GM19238 (cell line): ENCODE measurements at regions not wholly inside any gene's neighbourhood (a gene's known extent, or its start where the extent isn't known, plus 50 kb on each side); places are given as distances from the start of the nearest gene placed in this dataset.

Experiments used
- DNase-seq: peaks from one replicate; pipeline ENCODE4 v3.0.0; 2011; ENCODE audit warnings: low spot score; ENCODE audit not compliant: insufficient read length

DNA sequence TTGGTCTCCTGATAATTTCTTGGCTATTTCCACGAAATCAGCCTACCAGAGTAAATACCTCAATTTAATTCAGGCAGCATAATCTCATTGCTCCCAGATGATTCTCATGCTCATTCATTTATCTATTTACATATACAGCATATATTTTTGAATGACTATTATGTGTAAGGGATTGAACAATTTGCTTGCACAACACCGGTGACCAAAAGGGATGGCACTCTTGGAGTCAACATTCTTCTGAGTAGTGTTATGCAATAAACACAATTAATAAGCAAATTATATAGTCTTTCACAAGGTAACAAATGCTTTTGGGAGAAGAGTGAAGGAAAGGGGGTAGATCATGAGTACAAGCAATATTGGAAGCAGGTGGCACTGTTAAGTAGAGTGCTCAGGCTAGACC lies 1015.3 kb downstream of the ARAP2 start:
- DNase-seq = no peak

DNA sequence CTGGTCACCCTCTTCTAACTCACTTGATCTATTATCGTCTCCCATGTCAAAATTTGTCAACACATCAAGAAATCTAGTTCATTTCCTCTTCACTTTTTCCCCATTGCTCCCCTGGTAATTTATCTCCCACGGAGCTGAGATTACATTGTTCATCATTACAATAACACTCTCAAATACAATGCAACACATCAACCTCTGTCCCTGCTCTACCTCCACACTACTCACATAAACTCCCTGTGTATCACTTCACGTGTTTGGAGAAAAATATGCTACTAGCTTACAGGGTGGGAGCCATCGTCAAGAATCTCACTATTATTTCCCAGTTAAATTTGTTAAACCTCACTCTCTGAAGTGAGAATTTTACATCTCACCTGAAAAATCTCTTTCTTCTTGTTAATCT lies 1006.4 kb downstream of the ARAP2 start:
- no peak for DNase-seq

DNA sequence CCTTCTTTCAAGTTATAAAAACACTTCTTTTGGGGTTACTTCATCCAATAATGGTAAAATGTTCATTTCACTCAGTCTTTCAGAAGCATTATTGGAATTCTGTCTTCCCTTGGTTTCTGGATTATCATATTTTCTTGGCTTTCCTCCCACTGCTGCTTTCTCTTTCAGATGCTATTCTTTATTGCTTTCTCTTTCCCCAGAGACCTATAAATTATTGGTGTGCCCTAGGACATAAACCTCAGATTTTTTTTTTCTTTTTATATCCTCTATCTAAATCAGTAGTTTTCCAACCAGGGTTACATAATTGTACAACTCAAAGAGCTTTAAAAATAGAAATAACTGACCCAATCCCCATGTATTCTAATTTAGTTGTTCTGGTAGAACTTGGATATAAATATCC lies 1005.5 kb downstream of the ARAP2 start:
- DNase-seq = no peak

DNA sequence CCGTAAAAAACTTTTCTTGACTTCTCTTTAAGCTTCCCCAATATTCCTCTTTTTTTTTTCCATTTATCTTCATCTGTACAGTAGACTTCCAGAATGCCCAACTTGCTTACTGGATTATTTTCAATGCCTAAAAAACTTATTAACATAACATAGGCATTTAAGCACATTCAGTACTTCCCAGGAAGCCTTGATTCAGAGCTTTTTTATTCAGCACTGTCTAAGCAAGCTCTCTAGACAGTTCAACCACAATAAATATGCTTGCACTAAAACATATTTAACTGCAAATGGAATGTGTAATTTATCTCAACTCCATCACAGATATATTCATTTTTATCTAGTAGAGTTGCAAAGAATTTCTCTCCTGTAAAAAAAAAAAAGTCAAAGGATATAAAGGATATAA lies 997.8 kb downstream of the ARAP2 start:
- no peak for DNase-seq

DNA sequence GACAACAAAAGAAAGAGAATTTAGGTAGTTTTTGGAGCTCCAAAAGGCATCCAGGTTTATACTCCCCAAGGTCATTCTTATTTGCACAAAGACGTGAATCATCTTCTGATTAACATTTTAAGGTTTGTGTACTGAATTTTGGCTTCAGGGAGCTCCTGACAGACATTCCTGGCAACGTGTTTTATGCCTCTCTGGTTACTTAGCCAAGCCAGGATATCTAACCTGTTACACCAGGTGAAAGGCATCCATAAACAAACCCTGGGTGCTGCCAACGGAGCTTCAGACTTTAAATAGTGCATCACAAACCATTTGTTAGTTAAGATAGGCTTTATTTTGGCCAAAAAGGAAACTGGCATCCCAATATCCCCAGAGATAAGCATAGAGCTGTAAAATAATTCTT lies 997.3 kb downstream of the ARAP2 start:
- DNase-seq = no peak

DNA sequence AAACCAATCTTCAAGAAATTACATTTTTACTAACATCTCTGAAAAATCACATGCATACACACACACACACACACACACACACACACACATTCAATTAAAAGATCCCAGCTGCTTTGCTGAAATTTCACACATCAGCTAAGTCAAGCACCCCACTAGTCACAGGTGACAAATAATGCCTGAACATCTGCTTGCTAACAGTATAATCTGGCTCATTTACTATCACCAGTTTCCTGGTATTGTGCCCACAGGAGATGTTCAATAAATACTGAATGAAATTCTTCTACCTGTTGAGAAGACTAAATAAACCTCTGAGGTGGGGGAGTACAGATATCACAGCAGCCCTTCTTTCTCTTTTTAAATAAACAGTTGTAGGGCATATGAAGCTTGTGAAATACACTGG lies 994.0 kb downstream of the ARAP2 start:
- DNase-seq = no peak

DNA sequence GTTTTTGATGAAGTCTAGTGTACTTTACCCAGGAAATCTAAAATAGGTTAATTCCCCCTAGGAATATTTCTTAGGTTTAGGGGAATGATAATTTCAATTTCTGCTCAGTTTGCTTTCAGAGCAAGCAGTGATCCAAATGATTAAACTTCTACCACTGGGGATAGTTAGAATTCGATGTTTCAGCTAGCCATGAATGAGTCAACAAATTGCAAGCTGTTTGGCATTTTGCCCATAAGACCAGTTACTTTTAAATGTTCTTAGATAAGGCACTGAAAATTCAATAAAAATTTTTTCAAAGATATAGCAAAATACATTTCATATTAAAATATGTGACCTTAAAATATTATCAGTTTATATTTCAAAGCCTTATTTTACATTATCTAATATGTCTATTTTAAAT lies 993.6 kb downstream of the ARAP2 start:
- DNase-seq = no peak

DNA sequence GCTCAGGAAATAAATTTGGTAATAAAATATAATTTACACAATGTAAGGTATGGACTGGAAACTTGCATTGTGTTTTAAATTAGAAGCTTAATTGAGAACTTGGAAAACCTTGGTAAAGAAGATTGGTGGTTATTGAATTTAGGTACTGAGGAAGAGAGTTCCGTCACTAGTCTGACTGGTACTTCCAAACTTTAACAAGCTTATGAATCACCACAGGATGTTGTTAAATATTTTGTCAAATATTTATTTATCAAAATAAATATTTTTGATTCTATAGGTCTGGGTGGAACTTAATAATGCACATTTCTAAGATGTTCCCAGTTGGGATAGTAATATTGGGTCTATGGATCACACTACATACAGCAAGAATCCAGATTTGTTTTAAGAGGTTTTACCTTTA lies 992.2 kb downstream of the ARAP2 start:
- no peak for DNase-seq

DNA sequence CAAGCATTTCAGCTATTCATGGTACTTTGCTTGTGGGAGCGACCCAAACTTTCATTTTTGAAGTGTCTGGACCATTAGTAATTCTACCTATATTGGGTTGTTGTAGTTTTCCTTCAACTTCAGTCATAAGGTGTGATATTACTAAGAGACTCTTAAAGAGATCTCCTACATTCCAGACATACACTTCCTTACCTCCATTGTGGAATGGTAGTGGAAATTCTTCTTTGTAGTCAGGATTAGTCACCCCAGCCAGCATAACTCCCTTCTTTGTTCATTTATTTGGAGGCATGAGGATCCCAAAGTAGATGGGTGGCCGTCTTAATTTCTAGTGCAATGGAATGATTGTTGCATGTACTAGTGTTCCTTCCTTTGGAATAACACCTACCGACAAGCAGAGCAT lies 991.4 kb downstream of the ARAP2 start:
- DNase-seq = no peak

DNA sequence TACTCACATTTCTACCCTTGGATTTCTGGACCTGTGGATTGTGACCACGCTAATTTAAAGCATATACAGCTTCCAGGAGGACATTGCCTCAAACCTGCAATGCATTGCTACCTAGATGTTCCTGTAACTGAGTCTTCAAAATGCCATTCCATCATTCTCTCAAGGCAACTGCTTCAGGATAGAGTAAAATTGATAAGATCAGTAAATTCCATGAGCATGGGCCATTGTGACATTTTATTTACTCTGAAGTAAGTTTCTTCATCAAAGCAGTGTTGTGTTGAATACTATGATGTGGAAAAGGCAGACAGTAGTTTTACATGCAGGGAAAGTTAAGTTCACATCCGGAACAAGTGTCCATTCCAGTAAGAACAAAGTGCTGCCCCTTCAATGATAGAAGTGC lies 991.0 kb downstream of the ARAP2 start:
- no peak for DNase-seq

DNA sequence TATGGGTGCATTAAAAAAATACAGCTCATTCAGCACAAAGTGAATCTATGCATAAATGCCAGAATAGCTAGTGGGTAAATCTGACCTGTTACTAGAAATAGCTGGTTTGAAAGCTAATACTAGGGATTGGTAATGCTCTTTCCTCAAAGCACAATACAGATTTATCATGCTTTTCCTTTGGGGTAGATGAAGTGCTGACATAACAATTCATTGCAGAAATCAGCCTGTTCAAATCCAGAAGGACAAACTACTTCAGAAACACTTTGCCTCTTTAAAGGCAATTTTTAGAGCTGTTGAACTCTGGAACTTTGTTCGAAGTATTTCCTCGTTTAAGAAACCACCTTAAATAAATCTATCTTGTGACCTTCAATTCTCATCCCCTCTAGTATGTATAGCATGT lies 957.9 kb downstream of the ARAP2 start:
- no peak for DNase-seq

DNA sequence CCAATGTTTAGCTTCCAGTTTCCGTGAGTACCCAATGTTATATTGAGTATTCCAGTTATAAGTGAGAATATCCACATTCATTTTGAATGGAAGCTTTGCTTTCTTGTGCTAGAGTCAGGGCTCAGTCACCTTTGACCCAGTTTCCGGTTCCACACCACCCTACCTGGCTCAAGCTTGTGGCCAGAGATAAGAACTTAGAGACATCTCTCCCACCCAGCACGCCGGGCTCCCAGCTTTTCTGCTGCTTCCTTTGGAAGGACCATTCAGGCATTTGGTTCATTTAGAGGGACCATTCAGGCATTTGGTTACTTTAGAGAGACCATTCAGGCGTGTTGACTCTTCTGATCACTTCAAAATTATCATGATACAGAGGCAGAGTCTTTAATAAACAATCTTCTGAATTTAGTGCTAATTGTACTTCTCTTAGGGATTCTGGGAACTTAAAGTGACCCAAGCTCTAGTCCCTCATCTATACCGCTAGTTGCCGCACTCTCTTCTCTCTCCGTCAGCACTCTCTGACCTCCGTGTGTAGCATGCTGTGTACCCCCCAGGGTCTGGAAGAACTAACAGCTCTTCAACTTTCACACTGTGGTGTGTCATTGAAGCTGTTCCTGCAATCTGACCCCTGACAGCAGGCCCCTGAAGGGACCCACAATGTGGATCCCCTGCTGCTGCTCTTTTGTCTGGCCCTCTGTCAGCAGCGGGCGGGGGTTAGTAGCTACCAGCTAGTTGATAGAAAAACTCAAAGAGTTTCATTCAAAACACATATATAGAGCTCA lies 943.1 kb downstream of the ARAP2 start:
- no peak for DNase-seq

DNA sequence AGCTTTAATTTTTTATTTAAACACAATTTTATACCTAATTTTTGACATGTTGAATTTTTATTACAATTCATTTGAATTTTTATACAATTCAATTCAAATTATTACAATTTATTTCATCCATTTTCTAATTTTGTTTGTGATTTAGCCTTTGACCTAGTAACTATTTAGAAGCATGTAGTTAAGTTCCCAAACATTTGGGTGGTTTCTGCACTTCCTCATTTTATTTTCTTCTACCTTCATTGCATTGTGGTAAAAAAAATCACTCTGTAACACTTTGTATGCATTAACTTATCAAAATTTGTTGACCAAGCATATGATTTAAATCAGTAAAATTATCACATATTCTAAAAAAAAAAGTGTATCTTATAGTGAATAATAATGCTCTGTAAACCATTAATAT lies 928.9 kb downstream of the ARAP2 start:
- DNase-seq = no peak

DNA sequence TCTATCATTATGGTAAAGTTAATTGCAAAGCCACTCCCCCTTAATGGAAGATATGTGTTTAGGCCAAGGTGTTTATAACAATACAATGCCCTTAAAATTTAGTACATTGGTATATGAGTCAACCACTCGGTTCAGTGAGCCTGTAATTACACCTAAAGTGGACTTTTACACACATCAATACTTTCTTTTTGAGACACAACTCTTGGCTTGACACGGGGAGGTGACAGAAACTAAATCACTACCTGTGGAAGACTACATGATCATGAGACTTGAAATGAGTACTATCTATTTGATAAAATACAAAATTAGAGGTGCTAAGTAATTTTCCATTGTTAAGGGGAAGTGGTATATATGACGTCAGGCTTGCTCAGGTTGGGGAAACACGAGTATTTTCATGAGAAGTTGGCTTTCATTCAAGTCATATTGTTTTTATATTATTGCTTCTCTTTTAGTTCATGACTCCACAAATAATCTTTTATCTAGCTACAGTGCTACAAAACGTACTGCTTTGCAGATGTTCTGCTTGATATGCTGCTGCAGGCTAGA lies 918.3 kb downstream of the ARAP2 start:
- DNase-seq = no peak

DNA sequence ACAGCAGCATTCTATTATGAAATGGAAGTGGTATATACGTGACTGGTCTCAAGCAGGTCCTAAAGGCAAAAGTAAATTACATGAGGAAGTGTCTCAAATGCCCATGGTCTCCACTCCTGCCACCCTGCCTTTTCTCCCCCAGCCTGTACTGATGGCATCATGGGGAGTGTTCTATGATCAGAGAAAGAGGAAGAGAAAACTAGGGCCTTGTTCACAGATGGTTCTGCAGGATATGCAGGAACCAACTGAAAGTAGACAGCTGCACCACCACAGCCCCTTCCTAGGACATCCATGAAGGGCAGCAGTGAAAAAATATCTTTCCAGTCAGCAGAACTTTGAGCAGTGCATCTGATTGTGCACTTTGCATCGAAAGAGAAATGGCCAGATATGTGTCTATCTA lies 901.5 kb downstream of the ARAP2 start:
- no peak for DNase-seq

DNA sequence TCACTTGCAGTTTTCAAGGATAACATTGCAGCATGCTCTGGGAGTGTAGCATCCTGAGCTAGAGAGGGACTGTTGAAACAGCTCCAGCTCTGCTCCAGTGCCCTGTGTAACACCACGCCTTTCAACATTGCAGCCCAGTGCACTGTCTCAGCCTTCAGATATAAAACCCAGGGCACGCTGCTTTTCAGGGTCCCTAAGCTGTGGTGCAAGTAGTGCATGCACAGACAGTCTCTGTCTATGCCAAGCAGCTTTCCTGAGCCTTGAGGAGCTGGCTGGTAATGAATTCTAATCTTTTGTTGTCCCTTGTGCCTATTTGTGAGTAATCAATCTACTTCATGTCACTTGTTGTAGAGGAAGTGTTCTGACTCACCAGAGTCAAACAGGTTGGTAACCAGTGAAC lies 897.0 kb downstream of the ARAP2 start:
- DNase-seq = no peak

DNA sequence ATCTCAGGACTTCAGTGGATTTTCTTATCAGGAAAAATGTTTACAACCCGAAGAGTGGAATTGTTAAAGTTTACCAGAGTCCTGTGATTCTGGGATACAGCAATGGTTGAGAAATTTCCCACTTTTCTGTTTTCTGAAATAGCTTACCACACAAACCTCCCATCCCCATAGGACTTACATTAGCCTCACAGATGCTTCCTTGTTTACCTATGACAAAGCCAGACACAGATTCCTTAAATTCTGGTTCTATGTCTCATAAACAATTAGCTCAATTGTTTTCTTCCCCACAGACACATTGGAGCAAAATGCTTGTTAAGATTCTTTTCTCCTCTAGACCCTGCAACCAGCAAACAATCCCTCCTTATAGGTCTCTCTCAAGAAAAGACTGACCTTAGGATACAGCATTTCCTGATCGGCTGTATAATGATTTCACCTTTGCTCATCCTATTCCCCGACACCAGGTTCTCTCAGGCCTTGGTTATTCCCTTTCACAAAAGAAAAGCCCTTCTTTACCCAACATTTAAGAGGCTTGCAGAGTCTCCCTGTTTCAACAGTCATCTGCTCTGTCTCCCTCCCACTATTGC lies 886.2 kb downstream of the ARAP2 start:
- no peak for DNase-seq

DNA sequence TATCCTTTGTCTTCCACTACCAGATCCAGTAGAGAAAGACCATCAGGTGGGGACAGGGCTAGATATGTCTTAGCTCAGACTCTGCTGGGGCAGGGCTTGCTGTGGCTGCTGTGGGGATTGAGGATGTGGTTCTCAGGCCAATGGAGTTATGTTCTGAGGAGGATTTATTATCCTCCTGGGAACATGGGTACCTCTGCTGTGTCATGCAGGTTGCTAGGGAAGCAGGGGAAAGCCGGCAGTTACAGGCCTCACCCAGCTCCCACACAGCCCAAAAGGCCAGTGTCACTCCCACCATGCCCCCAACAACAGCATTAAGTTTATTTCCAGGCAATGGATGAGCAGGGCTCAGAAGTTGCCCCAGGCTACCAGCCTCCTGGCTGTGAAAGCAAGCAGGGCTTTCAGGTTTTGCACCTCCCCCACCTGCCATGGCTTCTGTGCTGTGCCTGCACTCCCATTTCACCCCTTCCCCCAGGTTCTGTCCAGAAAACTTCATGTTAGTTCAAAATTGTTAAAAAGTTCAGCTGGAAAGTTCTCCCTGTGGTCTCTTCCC lies 879.9 kb downstream of the ARAP2 start:
- no peak for DNase-seq

DNA sequence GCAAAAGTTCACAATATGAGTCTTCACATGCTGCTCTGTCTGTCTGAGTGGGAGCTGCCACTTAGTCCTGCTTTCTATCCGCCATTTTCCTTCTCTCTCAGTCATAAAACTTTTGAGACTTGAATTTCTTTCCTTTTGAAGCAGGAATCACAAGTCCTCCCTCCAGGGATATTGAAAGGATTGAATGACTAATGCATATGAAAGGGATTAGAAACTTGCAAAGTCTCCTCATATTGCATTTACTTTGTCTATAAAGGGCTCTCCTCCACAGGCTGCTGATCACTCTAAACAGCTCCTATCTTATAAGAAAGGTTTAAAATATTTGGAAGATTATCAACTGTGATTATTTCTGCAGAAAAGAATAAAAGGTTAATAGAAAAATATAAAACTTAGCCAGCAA lies 879.1 kb downstream of the ARAP2 start:
- no peak for DNase-seq

DNA sequence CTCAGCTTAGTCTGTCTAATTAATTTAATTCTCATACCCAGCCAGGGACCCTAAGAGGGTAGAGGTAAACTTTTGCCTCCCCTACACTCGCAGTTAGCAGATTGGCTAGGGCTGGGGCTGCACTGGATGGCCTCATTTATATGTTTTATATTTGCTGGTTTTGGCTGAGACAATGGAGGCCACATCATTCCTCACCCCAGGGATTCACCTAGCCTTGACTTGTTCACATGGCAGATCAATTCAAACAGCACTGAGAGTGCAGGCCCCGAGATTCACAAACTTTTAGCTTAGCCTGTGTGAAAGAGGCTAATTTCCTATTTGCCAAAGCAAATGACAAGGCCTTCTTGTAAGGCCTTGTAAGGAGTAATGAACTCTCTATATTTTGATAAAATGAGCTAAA lies 844.4 kb downstream of the ARAP2 start:
- no peak for DNase-seq

DNA sequence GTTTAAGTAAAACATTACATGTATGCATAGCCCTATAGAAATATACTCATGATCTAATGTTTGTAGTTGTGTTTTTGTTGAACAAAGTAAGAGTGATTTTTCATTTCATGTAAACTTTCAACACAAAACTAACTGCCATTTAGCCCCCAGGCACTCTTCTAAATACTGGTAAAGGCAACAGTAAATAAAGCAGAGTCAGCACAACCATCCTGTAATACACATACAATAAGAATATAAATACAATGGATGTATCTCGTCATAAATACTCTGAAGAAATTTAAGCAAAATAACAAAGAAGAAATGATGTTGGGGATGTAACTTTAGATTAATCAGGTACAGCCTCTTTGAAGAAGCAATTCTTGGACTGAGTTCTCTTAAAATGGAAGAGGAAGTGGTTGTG lies 821.2 kb downstream of the ARAP2 start:
- no peak for DNase-seq

DNA sequence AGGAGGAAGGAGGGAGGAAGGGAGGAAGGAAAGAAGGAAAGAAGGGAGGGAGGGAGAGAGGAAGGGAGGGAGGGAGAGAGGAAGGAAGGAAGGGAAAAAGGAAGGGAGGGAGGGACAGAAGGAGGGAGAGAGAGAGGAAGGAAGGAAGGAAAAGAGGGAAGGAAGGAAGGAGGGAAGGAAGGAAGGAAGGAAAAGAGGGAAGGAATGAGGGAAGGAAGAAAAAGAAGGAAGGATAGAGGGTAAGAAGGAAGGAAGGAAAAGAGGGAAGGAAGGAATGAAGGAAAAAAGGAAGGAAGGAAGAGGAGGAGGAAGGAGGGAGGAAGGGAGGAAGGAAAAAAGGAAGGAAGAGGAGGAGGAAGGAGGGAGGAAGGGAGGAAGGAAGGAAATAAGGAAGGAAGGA lies 796.8 kb downstream of the ARAP2 start:
- no peak for DNase-seq

DNA sequence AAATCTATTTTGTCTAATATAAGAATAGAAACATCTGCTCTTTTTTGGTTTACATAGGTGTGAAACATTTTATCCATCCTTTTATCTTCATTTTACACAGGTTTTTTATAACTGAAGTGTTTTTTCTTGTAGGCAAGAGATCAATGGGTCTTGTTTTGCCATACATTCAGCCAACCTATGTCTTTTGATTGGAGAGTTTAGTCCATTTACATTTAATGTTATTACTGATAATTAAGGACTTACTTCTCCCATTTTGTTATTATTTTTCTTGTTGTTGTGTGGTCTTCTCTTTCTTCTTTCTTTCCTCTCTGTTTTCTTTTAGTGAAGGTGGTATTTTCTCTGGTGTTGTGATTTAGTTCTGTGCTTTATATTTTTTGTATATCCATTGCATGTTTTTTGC lies 785.3 kb downstream of the ARAP2 start:
- no peak for DNase-seq
